NCI-H2196 treated with DMSO at 0.1 percent for 48 hours (cell line): ENCODE measurements at regions not wholly inside any gene's neighbourhood (a gene's known extent, or its start where the extent isn't known, plus 50 kb on each side); places are given as distances from the start of the nearest gene placed in this dataset.

Experiments used
- DNase-seq: peaks from one replicate; lab custom pipeline; 2025; ENCODE audit not compliant: unreplicated experiment; lab: John Stamatoyannopoulos, UW

DNA sequence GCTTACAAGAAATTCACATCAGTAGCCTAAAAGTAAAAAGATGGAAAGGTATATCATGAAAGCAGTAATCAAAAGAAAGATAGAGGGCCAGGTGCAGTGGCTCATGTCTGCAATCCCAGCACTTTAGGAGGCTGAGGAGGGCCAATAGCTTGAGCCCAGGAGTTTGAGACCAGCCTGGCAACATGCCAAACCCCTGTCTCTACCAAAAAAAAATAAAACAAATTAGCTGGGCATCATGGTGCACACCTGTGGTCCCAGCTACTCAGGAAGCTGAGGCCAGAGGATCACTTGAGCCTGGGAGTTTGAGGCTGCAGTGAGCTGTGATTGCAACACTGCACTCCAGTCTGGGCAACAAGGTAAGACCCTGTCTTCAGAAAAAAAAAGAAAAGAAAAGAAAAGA is 55.5 kb downstream of the GSPT2 start:
- DNase-seq: no peak

GRCh38 chrX:51802917-51803688 is 59.9 kb downstream of the GSPT2 start:
- DNase-seq: peak; percentile 58

- no peak for DNase-seq
These were observed 60.6 kb downstream of the GSPT2 start for GRCh38 chrX:51803833-51804232.

- no peak for DNase-seq
These were observed 61.5 kb downstream of the GSPT2 start for GRCh38 chrX:51804741-51805140.

GRCh38 chrX:51813886-51814460 is 70.7 kb downstream of the GSPT2 start:
- DNase-seq: no peak

GRCh38 chrX:51824061-51824460 is 69.4 kb upstream of the MAGED1 start:
- DNase-seq: no peak

- DNase-seq: no peak
These were observed 68.0 kb upstream of the MAGED1 start for GRCh38 chrX:51825436-51825835.

DNA sequence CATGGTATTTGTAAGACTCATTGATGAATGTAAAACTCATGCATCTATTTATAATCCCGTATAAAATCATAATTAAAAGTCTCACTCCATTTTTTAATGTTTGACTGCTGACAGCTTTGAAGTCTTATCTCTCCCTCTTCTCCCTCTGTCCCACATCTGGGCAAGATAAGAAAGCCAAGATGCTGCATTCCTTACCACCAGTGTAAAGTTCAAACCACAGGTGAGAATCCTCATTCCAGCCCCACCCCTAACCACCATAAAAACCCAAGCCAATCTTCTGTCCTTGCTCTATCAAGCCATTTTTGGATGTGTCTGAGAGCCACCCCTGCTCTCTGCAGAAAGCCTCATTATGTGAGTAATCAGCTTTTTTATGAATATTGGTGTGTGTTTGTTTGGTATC is 59.3 kb upstream of the MAGED1 start:
- DNase-seq: no peak

GRCh38 chrX:51836823-51837222 is 56.6 kb upstream of the MAGED1 start:
- DNase-seq: no peak

DNA sequence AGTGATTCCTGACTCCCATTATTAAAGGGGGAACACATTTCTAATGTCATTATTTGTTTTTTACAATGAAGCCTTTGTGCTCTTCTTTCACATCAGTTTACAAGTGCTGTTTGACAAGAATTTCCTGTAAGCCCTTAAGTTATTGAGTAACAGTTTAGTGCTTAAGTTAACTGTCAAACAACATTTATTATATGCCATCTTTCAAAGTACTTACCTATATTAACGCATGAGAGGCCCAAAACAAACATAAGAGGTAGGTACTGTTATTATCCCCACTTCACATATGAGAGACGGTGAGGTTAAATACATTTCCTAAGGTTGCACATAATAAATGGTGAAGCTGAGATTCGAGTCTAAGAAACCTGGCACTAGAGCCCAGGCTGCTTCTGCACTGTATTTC is 56.0 kb upstream of the MAGED1 start:
- DNase-seq: no peak

- no peak for DNase-seq
These were observed 55.5 kb upstream of the MAGED1 start for GRCh38 chrX:51837921-51838320.
